GM18870 (cell line): ENCODE measurements at regions not wholly inside any gene's neighbourhood (a gene's known extent, or its start where the extent isn't known, plus 50 kb on each side); places are given as distances from the start of the nearest gene placed in this dataset.
A peak's percentile ranks its signal among the peaks of the same experiment; 100 is the strongest.

Source experiments
- ATAC-seq: cut with Tn5 transposase; IDR thresholded peaks from one replicate; pipeline ENCODE4 v1.9.1; 2021; ENCODE audit warnings: moderate library complexity; ENCODE audit not compliant: unreplicated experiment

- no peak for ATAC-seq
Measured at GRCh38 chr5:17428176-17428800, 69.7 kb upstream of the TAF11L2 start.

- ATAC-seq: no peak
Measured at GRCh38 chr5:17429353-17429752, 68.7 kb upstream of the TAF11L2 start.

- no peak for ATAC-seq
Measured at GRCh38 chr5:17430241-17430640, 67.8 kb upstream of the TAF11L2 start.

- no peak for ATAC-seq
Measured at GRCh38 chr5:17431272-17432050, 66.6 kb upstream of the TAF11L2 start.

GRCh38 chr5:17432569-17432968, 65.5 kb upstream of the TAF11L2 start:
- no peak for ATAC-seq

- ATAC-seq: no peak
Measured at GRCh38 chr5:17433406-17433805, 64.6 kb upstream of the TAF11L2 start.

- peak; percentile 56 for ATAC-seq
Measured at GRCh38 chr5:17434982-17435381, 63.0 kb upstream of the TAF11L2 start.

- ATAC-seq: peak; percentile 47
Measured at GRCh38 chr5:17436350-17436749, 61.7 kb upstream of the TAF11L2 start.

GRCh38 chr5:17436761-17437221, 61.2 kb upstream of the TAF11L2 start:
- ATAC-seq: peak; percentile 80

- no peak for ATAC-seq
Measured at GRCh38 chr5:17438027-17438426, 60.0 kb upstream of the TAF11L2 start.

- ATAC-seq: no peak
Measured at GRCh38 chr5:17439956-17440355, 58.1 kb upstream of the TAF11L2 start.

- no peak for ATAC-seq
Measured at GRCh38 chr5:17440766-17441165, 57.3 kb upstream of the TAF11L2 start.

- no peak for ATAC-seq
Measured at GRCh38 chr5:17441351-17441750, 56.7 kb upstream of the TAF11L2 start.

- ATAC-seq: no peak
Measured at GRCh38 chr5:17443333-17444130, 54.5 kb upstream of the TAF11L2 start.

- no peak for ATAC-seq
Measured at GRCh38 chr5:17444496-17444895, 53.5 kb upstream of the TAF11L2 start.

GRCh38 chr5:17445185-17445584, 52.8 kb upstream of the TAF11L2 start:
- no peak for ATAC-seq
